ENCODE measurements at regions not wholly inside any gene's neighbourhood (a gene's known extent, or its start where the extent isn't known, plus 50 kb on each side); places are given as distances from the start of the nearest gene placed in this dataset.

- H3K4me1 ChIP-seq (ENCODE audit: insufficient read depth), result no peaks in the 10 kb centered on the region
- in situ Hi-C loops (cut with MboI), result no loop called here
- H3K36me3 ChIP-seq (ENCODE audit: low read depth), result no peaks in the 10 kb centered on the region
- H3K9me3 ChIP-seq (ENCODE audit: low read depth), result no peaks in the 10 kb centered on the region
- no peaks in the 10 kb centered on the region for H3K79me2 ChIP-seq (ENCODE audit: insufficient read depth)
- no peaks in the 10 kb centered on the region for H3F3A ChIP-seq (ENCODE audit: insufficient read depth)
- DNase-seq, result no peak
- H3K4me3 ChIP-seq, result no peak overlapping the region
- H3K27ac ChIP-seq, result no peak overlapping the region
- TF ChIP-seq EZH2phosphoT487 (IDR thresholded peaks at IDR 0.05; ENCODE audit: insufficient read depth, low read depth), result no peak
- no peak for TF ChIP-seq EZH2 (IDR thresholded peaks at IDR 0.05; ENCODE audit: insufficient read depth, poor library complexity, severe bottlenecking)
- H4K20me1 ChIP-seq (ENCODE audit: insufficient read depth), result no peaks in the 10 kb centered on the region
- no peak overlapping the region for H2AFZ ChIP-seq
- H3K27me3 ChIP-seq (replicated peaks; ENCODE audit: insufficient read depth), result no peaks in the 10 kb centered on the region
- H3K4me2 ChIP-seq (ENCODE audit: unreplicated experiment), result no peak overlapping the region
- 42 to 47% methylated on average over 3 of the region's 3 CpGs for WGBS, 2 experiments (ENCODE audit: low coverage in 1 of 2, low lambda C conversion rate in 2 of 2, missing lambda C conversion rate in 2 of 2)
- no peak overlapping the region for H3K9ac ChIP-seq
- no peaks in the 10 kb centered on the region for H3K9me2 ChIP-seq (ENCODE audit: insufficient read depth)
These were observed 267.9 kb downstream of the BCL11B start for GRCh38 chr14:99004112-99004511.

- H2AFZ ChIP-seq, result no peak overlapping the region
- in situ Hi-C loops (cut with MboI), result no loop called here
- 9 to 11% methylated on average over 5 of the region's 5 CpGs for WGBS, 2 experiments (ENCODE audit: low coverage in 1 of 2, low lambda C conversion rate in 2 of 2, missing lambda C conversion rate in 2 of 2)
These were observed 265.7 kb downstream of the BCL11B start for GRCh38 chr14:99006276-99006675.

GRCh38 chr14:99007795-99008194, 264.2 kb downstream of the BCL11B start:
- in situ Hi-C loops (cut with MboI), result no loop called here

More at GRCh38 chr14:99006276-99006675, 265.7 kb downstream of the BCL11B start:
- no peaks in the 10 kb centered on the region for H3K79me2 ChIP-seq (ENCODE audit: insufficient read depth)
- no peaks in the 10 kb centered on the region for H3K9me3 ChIP-seq (ENCODE audit: low read depth)
- H3K9ac ChIP-seq, result no peak overlapping the region
- no peaks in the 10 kb centered on the region for H3K9me2 ChIP-seq (ENCODE audit: insufficient read depth)
- H3K4me1 ChIP-seq (ENCODE audit: insufficient read depth), result no peaks in the 10 kb centered on the region
- no peaks in the 10 kb centered on the region for H3K36me3 ChIP-seq (ENCODE audit: low read depth)
- H3K27me3 ChIP-seq (replicated peaks; ENCODE audit: insufficient read depth), result no peaks in the 10 kb centered on the region
- H3K4me3 ChIP-seq, result no peak overlapping the region
- no peaks in the 10 kb centered on the region for H3F3A ChIP-seq (ENCODE audit: insufficient read depth)
- H4K20me1 ChIP-seq (ENCODE audit: insufficient read depth), result no peaks in the 10 kb centered on the region
- no peak overlapping the region for H3K27ac ChIP-seq
- no peak for DNase-seq
- TF ChIP-seq EZH2 (IDR thresholded peaks at IDR 0.05; ENCODE audit: insufficient read depth, poor library complexity, severe bottlenecking) (no peak), EZH2phosphoT487 (IDR thresholded peaks at IDR 0.05; ENCODE audit: insufficient read depth, low read depth) (no peak)
- no peak overlapping the region for H3K4me2 ChIP-seq (ENCODE audit: unreplicated experiment)

GRCh38 chr14:99009871-99010270, 262.1 kb downstream of the BCL11B start:
- Histone ChIP-seq H3K36me3 (ENCODE audit: low read depth) (no peaks in the 10 kb centered on the region), H3K9me2 (ENCODE audit: insufficient read depth) (no peaks in the 10 kb centered on the region), H3K9me3 (ENCODE audit: low read depth) (no peaks in the 10 kb centered on the region), H2AFZ (no peak overlapping the region), H3K9ac (no peak overlapping the region), H3K27me3 (replicated peaks; ENCODE audit: insufficient read depth) (no peaks in the 10 kb centered on the region), H3K79me2 (ENCODE audit: insufficient read depth) (no peaks in the 10 kb centered on the region), H3K4me3 (no peak overlapping the region), H3K4me2 (ENCODE audit: unreplicated experiment) (no peak overlapping the region), H3K27ac (no peak overlapping the region), H3F3A (ENCODE audit: insufficient read depth) (no peaks in the 10 kb centered on the region), H3K4me1 (ENCODE audit: insufficient read depth) (no peaks in the 10 kb centered on the region), H4K20me1 (ENCODE audit: insufficient read depth) (no peaks in the 10 kb centered on the region)
- 54 to 55% methylated on average over 6 of the region's 6 CpGs for WGBS, 2 experiments (ENCODE audit: low coverage in 1 of 2, low lambda C conversion rate in 2 of 2, missing lambda C conversion rate in 2 of 2)
- DNase-seq, result no peak
- no peak for TF ChIP-seq EZH2phosphoT487 (IDR thresholded peaks at IDR 0.05; ENCODE audit: insufficient read depth, low read depth)
- TF ChIP-seq EZH2 (IDR thresholded peaks at IDR 0.05; ENCODE audit: insufficient read depth, poor library complexity, severe bottlenecking), result no peak
- in situ Hi-C loops (cut with MboI), result no loop called here

More at GRCh38 chr14:99007795-99008194, 264.2 kb downstream of the BCL11B start:
- TF ChIP-seq EZH2phosphoT487 (IDR thresholded peaks at IDR 0.05; ENCODE audit: insufficient read depth, low read depth), result no peak
- TF ChIP-seq EZH2 (IDR thresholded peaks at IDR 0.05; ENCODE audit: insufficient read depth, poor library complexity, severe bottlenecking), result no peak
- Histone ChIP-seq H4K20me1 (ENCODE audit: insufficient read depth) (no peaks in the 10 kb centered on the region), H3K9me3 (ENCODE audit: low read depth) (no peaks in the 10 kb centered on the region), H3K4me2 (ENCODE audit: unreplicated experiment) (no peak overlapping the region), H3K9me2 (ENCODE audit: insufficient read depth) (no peaks in the 10 kb centered on the region), H3K4me3 (no peak overlapping the region), H3K27me3 (replicated peaks; ENCODE audit: insufficient read depth) (no peaks in the 10 kb centered on the region), H3F3A (ENCODE audit: insufficient read depth) (no peaks in the 10 kb centered on the region), H2AFZ (no peak overlapping the region), H3K27ac (no peak overlapping the region), H3K79me2 (ENCODE audit: insufficient read depth) (no peaks in the 10 kb centered on the region), H3K4me1 (ENCODE audit: insufficient read depth) (no peaks in the 10 kb centered on the region), H3K9ac (no peak overlapping the region), H3K36me3 (ENCODE audit: low read depth) (no peaks in the 10 kb centered on the region)
- 76 to 83% methylated on average over 7 of the region's 7 CpGs for WGBS, 2 experiments (ENCODE audit: low coverage in 1 of 2, low lambda C conversion rate in 2 of 2, missing lambda C conversion rate in 2 of 2)
- DNase-seq, result no peak

GRCh38 chr14:99011385-99011784, 260.6 kb downstream of the BCL11B start:
- Histone ChIP-seq H3K4me1 (ENCODE audit: insufficient read depth) (no peaks in the 10 kb centered on the region), H3K27ac (no peak overlapping the region), H2AFZ (no peak overlapping the region), H3K4me2 (ENCODE audit: unreplicated experiment) (no peak overlapping the region), H4K20me1 (ENCODE audit: insufficient read depth) (no peaks in the 10 kb centered on the region), H3K27me3 (replicated peaks; ENCODE audit: insufficient read depth) (no peaks in the 10 kb centered on the region), H3K9ac (no peak overlapping the region), H3F3A (ENCODE audit: insufficient read depth) (no peaks in the 10 kb centered on the region), H3K79me2 (ENCODE audit: insufficient read depth) (no peaks in the 10 kb centered on the region), H3K4me3 (no peak overlapping the region), H3K9me2 (ENCODE audit: insufficient read depth) (no peaks in the 10 kb centered on the region), H3K9me3 (ENCODE audit: low read depth) (no peaks in the 10 kb centered on the region), H3K36me3 (ENCODE audit: low read depth) (no peaks in the 10 kb centered on the region)
- no peak for TF ChIP-seq EZH2 (IDR thresholded peaks at IDR 0.05; ENCODE audit: insufficient read depth, poor library complexity, severe bottlenecking)
- no peak for DNase-seq
- in situ Hi-C loops (cut with MboI), result no loop called here
- WGBS, 2 experiments (ENCODE audit: low coverage in 1 of 2, low lambda C conversion rate in 2 of 2, missing lambda C conversion rate in 2 of 2), result 77 to 80% methylated on average over 6 of the region's 6 CpGs

Data from GM23248 (cell line).